BLaER1 (cell line): ENCODE measurements at regions not wholly inside any gene's neighbourhood (a gene's known extent, or its start where the extent isn't known, plus 50 kb on each side); places are given as distances from the start of the nearest gene placed in this dataset.

Source experiments
- H3K27ac ChIP-seq: shearing (Covaris generic); formaldehyde crosslinking; 2 replicates; pipeline ENCODE4 v1.8.1; 2022
- H3K27me3 ChIP-seq: shearing (Covaris generic); formaldehyde crosslinking; 2 replicates; pipeline ENCODE4 v1.8.1; 2022
- H3K36me3 ChIP-seq: shearing (Covaris generic); formaldehyde crosslinking; 2 replicates; pipeline ENCODE4 v1.8.1; 2022
- H3K4me1 ChIP-seq: shearing (Covaris generic); formaldehyde crosslinking; 2 replicates; pipeline ENCODE4 v1.8.1; 2022
- H3K4me2 ChIP-seq: shearing (Covaris generic); formaldehyde crosslinking; 2 replicates; pipeline ENCODE4 v1.8.1; 2022
- H3K4me3 ChIP-seq: shearing (Covaris generic); formaldehyde crosslinking; 2 replicates; pipeline ENCODE4 v1.8.1; 2022
- H3K9ac ChIP-seq: shearing (Covaris generic); formaldehyde crosslinking; 2 replicates; pipeline ENCODE4 v1.8.1; 2022
- H3K9me3 ChIP-seq: shearing (Covaris generic); formaldehyde crosslinking; 2 replicates; pipeline ENCODE4 v1.8.1; 2022
- H4K20me1 ChIP-seq: shearing (Covaris generic); formaldehyde crosslinking; 2 replicates; pipeline ENCODE4 v1.8.1; 2022
- Cebpa-rat ChIP-seq: shearing (Covaris generic); IDR thresholded peaks from 2 replicates; pipeline ENCODE4 v1.8.1; 2022

DNA sequence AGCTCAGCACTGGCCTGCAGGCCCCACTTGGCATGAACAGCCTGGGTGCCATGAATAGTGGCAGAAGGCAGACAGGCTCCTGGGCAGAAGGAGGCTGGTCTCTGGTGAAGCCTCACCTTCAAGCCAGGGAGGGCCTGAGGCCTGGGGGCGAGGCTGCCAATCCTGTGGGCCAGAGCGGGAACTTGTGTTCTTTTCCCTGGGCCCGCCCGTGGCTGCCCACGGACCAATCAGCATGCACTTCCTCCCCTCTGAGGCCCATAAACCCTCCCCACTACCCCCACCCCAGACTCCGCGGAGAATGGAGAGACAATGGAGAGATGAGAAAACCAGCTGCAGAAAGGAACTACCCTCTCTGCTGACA, 283.8 kb upstream of the ROBO1 start:
- no peak overlapping the region for H3K27ac ChIP-seq
- no peaks in the 10 kb centered on the region for H4K20me1 ChIP-seq
- H3K9me3 ChIP-seq, result no peaks in the 10 kb centered on the region
- H3K9ac ChIP-seq, result no peak overlapping the region
- no peaks in the 10 kb centered on the region for H3K36me3 ChIP-seq
- no peak overlapping the region for H3K4me2 ChIP-seq
- TF ChIP-seq Cebpa-rat, result no peak
- no peak overlapping the region for H3K4me3 ChIP-seq
- H3K4me1 ChIP-seq, result no peaks in the 10 kb centered on the region
- H3K27me3 ChIP-seq, result no peaks in the 10 kb centered on the region

GRCh38 chr3:80050826-80051601, 283.2 kb upstream of the ROBO1 start:
- TF ChIP-seq Cebpa-rat, result no peak
- Histone ChIP-seq H3K27me3 (no peaks in the 10 kb centered on the region), H3K9ac (no peak overlapping the region), H3K36me3 (no peaks in the 10 kb centered on the region), H3K4me3 (no peak overlapping the region), H3K4me1 (no peaks in the 10 kb centered on the region), H3K27ac (no peak overlapping the region), H3K9me3 (no peaks in the 10 kb centered on the region), H4K20me1 (no peaks in the 10 kb centered on the region), H3K4me2 (no peak overlapping the region)

GRCh38 chr3:80043226-80043625, 275.4 kb upstream of the ROBO1 start:
- TF ChIP-seq Cebpa-rat, result no peak
- no peaks in the 10 kb centered on the region for H3K9me3 ChIP-seq
- no peaks in the 10 kb centered on the region for H4K20me1 ChIP-seq
- no peaks in the 10 kb centered on the region for H3K4me1 ChIP-seq
- H3K36me3 ChIP-seq, result no peaks in the 10 kb centered on the region
- H3K4me2 ChIP-seq, result no peak overlapping the region
- no peak overlapping the region for H3K9ac ChIP-seq
- no peaks in the 10 kb centered on the region for H3K27me3 ChIP-seq
- H3K4me3 ChIP-seq, result no peak overlapping the region
- H3K27ac ChIP-seq, result no peak overlapping the region

DNA sequence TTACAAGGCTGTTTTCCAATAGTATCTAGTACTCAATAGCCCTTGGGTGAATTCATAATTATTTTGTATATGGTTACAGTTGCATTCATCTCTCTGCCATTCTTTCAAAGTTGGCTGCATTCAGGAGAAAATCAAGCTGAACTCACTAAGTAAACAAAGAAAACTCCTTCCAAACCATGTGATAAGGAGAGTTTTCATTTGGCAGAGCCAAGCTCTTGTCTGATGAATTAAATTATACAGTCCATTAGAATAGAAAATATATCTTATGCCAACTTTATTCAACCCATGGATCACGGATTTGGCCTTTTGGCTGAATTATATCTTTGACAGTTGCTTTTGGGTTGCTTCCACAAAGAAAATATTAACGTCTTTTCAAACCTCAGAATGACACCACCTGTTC, 272.3 kb upstream of the ROBO1 start:
- no peaks in the 10 kb centered on the region for H3K4me1 ChIP-seq
- TF ChIP-seq Cebpa-rat, result no peak
- H4K20me1 ChIP-seq, result no peaks in the 10 kb centered on the region
- H3K9ac ChIP-seq, result no peak overlapping the region
- H3K36me3 ChIP-seq, result no peaks in the 10 kb centered on the region
- no peak overlapping the region for H3K4me3 ChIP-seq
- no peaks in the 10 kb centered on the region for H3K9me3 ChIP-seq
- H3K27ac ChIP-seq, result no peak overlapping the region
- H3K4me2 ChIP-seq, result no peak overlapping the region
- no peaks in the 10 kb centered on the region for H3K27me3 ChIP-seq

GRCh38 chr3:80036176-80036575, 268.4 kb upstream of the ROBO1 start:
- H3K27ac ChIP-seq, result no peak overlapping the region
- no peak overlapping the region for H3K4me2 ChIP-seq
- no peaks in the 10 kb centered on the region for H3K4me1 ChIP-seq
- H4K20me1 ChIP-seq, result no peaks in the 10 kb centered on the region
- H3K4me3 ChIP-seq, result no peak overlapping the region
- no peak overlapping the region for H3K9ac ChIP-seq
- H3K9me3 ChIP-seq, result no peaks in the 10 kb centered on the region
- no peaks in the 10 kb centered on the region for H3K36me3 ChIP-seq
- TF ChIP-seq Cebpa-rat, result no peak
- H3K27me3 ChIP-seq, result no peaks in the 10 kb centered on the region

GRCh38 chr3:80035021-80035420, 267.2 kb upstream of the ROBO1 start:
- Histone ChIP-seq H3K9ac (no peak overlapping the region), H3K27ac (no peak overlapping the region), H3K4me1 (no peaks in the 10 kb centered on the region), H3K9me3 (no peaks in the 10 kb centered on the region), H3K27me3 (no peaks in the 10 kb centered on the region), H4K20me1 (no peaks in the 10 kb centered on the region), H3K36me3 (no peaks in the 10 kb centered on the region), H3K4me2 (no peak overlapping the region), H3K4me3 (no peak overlapping the region)
- no peak for TF ChIP-seq Cebpa-rat

DNA sequence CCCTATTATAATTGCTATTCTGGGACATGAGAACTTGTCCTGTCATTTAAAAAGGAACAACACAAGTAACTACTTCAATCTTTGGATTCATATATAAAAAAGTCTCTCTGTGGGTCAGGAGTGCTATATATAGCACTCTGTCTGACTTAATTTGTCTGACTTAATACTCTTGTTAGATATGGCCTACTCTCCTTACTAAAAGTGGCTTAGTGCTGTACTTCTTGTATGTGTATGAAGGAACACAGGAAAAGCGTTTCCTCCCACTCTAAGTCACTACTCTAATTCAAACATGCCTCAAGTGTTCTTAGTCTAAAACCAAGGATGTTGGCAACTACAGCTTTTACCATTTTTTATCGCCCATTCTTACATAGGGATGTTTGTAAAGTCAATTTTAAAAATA, 255.2 kb upstream of the ROBO1 start:
- H3K4me3 ChIP-seq, result no peak overlapping the region
- no peaks in the 10 kb centered on the region for H3K4me1 ChIP-seq
- H3K36me3 ChIP-seq, result no peaks in the 10 kb centered on the region
- no peaks in the 10 kb centered on the region for H3K9me3 ChIP-seq
- H4K20me1 ChIP-seq, result no peaks in the 10 kb centered on the region
- TF ChIP-seq Cebpa-rat, result no peak
- no peak overlapping the region for H3K9ac ChIP-seq
- no peak overlapping the region for H3K27ac ChIP-seq
- no peaks in the 10 kb centered on the region for H3K27me3 ChIP-seq
- no peak overlapping the region for H3K4me2 ChIP-seq

- no peak overlapping the region for H3K9ac ChIP-seq
- TF ChIP-seq Cebpa-rat, result no peak
- no peaks in the 10 kb centered on the region for H4K20me1 ChIP-seq
- no peak overlapping the region for H3K27ac ChIP-seq
- H3K36me3 ChIP-seq, result no peaks in the 10 kb centered on the region
- no peak overlapping the region for H3K4me3 ChIP-seq
- no peaks in the 10 kb centered on the region for H3K4me1 ChIP-seq
- H3K9me3 ChIP-seq, result no peaks in the 10 kb centered on the region
- H3K27me3 ChIP-seq, result no peaks in the 10 kb centered on the region
- H3K4me2 ChIP-seq, result no peak overlapping the region
Observed at GRCh38 chr3:80018375-80018774, 250.6 kb upstream of the ROBO1 start.

DNA sequence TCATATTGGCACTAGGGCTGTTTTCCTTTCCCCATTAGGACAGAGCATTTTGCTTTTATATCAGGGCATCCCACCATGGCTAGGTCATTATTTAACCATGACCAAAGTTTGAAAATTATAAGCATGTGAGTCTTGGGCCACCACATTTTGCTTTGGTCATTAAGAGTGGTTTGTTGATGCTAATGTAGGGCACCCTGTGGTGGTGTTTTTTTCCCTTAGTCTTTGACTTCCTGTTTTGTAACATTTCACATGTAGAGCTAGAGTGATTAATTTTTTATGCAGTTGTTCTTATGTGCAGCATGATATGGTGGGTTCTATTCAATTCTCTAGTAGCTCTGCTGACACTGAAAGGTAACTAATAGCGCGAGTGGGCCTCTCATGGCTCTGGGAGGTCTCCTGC, 249.6 kb upstream of the ROBO1 start:
- Histone ChIP-seq H3K4me3 (no peak overlapping the region), H3K9me3 (no peaks in the 10 kb centered on the region), H4K20me1 (no peaks in the 10 kb centered on the region), H3K9ac (no peak overlapping the region), H3K36me3 (no peaks in the 10 kb centered on the region), H3K27me3 (no peaks in the 10 kb centered on the region), H3K4me2 (no peak overlapping the region), H3K27ac (no peak overlapping the region), H3K4me1 (no peaks in the 10 kb centered on the region)
- TF ChIP-seq Cebpa-rat, result no peak

DNA sequence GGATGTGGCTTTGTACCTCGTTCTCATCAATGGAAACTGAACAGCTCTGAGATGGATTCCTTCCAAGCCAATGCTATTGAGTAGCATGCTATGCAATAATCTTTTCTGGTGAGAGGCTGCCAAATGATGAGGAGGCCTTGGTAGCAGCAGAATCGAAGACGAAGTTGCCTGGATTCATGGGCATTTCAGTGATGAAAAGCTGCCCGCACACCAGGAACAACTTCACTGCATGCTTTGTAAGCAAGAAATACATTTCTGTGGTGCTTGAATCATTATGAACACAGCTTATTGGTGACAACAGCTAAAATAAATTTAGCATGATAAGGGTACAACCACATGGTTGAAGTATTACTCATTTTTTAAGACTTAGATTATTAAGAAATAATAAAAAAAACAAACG, 246.8 kb upstream of the ROBO1 start:
- Histone ChIP-seq H3K27me3 (no peaks in the 10 kb centered on the region), H3K4me3 (no peak overlapping the region), H4K20me1 (no peaks in the 10 kb centered on the region), H3K36me3 (no peaks in the 10 kb centered on the region), H3K9ac (no peak overlapping the region), H3K9me3 (no peaks in the 10 kb centered on the region), H3K4me1 (no peaks in the 10 kb centered on the region), H3K4me2 (no peak overlapping the region), H3K27ac (no peak overlapping the region)
- no peak for TF ChIP-seq Cebpa-rat

GRCh38 chr3:80010021-80010571, 242.3 kb upstream of the ROBO1 start:
- Histone ChIP-seq H3K36me3 (no peaks in the 10 kb centered on the region), H4K20me1 (no peaks in the 10 kb centered on the region), H3K27me3 (no peaks in the 10 kb centered on the region), H3K9ac (no peak overlapping the region), H3K9me3 (no peaks in the 10 kb centered on the region), H3K27ac (no peak overlapping the region), H3K4me3 (no peak overlapping the region), H3K4me1 (no peaks in the 10 kb centered on the region), H3K4me2 (no peak overlapping the region)
- no peak for TF ChIP-seq Cebpa-rat
